ENCODE measurements at regions not wholly inside any gene's neighbourhood (a gene's known extent, or its start where the extent isn't known, plus 50 kb on each side); places are given as distances from the start of the nearest gene placed in this dataset.

DNA sequence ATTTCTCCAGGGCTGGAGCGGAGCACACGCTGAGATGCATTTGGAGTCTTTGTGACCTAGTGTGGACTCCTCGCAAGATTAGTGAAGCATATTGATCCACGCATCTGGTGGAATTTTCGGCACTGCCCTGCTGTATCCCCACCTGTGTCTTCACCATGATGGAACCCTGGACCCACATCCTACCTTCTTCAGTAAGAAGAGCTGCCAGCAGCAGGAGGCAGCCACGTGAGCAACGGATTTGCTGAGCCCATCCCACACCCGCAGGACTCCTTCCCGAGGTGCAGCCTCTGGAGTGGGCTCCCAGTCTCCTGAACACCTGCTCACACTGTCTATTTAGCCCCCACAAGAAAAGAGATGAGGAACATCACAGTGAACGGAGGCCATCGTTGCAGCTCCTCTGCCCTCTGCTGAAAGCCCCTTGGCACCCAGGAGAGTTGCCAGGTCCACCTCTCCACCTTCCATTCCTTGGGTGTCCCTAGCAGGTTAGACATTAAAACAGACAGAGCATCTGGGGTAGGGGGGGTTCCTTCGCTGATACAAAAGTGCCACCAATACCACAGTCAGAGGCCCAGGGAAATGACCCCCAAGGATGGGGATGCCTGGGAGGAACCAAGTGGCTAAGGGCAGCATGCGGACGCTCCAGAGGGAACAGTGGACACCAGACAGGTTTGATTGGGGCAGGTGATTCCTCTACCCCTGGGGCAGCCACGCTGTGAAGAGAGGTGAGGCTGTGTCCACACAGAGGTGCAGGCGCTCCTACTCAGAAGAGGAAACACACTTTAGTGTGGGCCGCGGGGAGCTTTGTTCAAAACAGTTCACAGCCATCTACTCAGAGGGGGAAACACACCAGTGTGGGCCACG lies 302.8 kb upstream of the SALL3 start:
- no peak for DNase-seq

GRCh38 chr18:78677483-78678317 lies 301.9 kb upstream of the SALL3 start:
- no peak for DNase-seq

DNA sequence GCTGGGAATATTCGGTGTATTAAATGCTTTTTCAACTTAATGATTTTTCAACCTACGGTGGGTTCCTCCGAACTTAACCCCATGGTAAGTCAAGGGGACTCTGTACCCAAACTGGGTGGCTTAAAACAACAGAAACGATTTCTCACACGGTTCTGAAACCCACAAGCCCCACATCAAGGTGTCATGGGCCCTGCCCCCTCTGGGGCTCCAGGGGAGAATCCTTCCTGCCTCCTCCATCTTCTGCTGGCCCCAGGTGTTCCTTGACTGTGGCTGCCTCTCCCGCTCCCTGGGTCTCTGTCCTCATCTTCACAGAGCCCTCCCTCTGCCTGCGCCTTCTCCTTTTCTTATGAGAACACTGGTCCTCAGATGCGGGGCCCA lies 301.3 kb upstream of the SALL3 start:
- no peak for DNase-seq

DNA sequence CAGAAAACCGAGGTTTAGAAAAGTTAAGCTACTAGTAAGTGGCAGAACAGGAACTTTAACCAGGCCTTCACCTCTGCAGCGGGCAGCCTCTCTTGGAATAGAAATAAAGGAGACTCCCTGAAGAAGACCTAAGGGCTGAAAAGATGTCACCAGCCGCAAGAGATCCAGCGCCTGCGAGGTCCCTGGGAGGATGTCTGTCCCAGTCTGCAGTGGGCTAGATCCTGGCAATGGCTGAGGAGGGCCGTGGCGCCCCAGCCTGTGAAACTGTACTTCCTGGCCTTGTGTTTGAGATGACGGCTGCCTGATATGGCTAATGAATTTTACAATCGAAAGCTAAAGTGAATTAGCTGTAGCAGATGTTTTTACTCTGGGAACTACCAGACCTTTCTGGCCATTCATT lies 300.6 kb upstream of the SALL3 start:
- no peak for DNase-seq

GRCh38 chr18:78679613-78680260 lies 299.9 kb upstream of the SALL3 start:
- DNase-seq, result no peak

DNA sequence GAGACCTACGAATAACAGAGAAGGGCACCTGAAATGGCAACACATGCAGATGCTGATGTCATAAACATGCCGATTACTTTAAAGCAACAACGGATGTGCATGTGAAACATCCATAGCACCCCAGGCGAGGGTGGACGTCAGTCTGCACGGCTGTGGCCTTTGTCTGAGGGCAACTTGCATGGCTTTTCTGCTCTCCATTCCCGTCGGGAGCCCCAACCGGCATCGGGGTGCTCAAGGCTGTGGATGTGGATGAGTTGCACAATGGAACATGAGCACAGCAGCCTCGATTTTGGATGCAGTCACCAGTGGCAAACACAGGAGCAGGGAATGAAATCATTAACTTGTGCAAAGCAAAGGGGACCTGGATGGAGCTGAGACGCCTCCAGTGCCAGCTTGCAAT lies 298.2 kb upstream of the SALL3 start:
- DNase-seq, result no peak

DNA sequence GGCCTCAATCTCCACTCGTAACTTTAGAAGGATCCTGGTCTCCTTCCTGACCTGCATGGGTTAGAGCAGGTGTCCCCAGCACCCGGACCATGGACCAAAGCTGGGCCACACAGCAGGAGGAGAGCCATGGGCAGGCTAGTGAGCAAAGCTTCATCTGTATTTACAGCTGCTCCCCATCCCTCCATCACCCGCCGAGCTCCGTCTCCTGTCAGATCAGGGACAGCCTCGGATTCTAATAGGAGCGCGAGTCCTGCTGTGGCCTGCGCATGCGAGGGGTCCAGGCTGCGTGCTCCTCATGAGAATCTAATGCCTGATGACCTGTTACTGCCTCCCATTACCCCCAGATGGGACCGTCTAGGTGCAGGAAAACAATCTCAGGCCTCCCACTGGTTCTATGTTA lies 297.7 kb upstream of the SALL3 start:
- no peak for DNase-seq

DNA sequence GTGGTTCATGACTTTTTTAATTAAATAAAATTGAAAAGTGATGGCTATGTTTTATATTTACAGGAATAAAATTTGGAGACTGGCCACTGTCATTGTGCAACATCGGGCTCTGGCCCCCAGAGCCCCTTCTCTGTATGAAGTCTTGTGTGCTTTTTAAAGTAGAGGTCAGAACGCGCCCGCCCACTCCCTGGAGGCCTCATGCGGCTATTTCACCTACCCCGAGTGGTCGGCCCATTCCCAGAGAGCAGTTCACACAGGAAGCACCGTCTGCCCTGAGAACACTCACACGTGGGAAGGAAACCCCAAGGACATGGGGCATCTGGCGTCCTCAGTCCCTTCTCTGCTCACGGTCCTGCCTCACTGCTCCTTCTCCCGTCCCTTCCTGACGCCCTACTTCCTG lies 296.9 kb upstream of the SALL3 start:
- DNase-seq, result no peak

DNA sequence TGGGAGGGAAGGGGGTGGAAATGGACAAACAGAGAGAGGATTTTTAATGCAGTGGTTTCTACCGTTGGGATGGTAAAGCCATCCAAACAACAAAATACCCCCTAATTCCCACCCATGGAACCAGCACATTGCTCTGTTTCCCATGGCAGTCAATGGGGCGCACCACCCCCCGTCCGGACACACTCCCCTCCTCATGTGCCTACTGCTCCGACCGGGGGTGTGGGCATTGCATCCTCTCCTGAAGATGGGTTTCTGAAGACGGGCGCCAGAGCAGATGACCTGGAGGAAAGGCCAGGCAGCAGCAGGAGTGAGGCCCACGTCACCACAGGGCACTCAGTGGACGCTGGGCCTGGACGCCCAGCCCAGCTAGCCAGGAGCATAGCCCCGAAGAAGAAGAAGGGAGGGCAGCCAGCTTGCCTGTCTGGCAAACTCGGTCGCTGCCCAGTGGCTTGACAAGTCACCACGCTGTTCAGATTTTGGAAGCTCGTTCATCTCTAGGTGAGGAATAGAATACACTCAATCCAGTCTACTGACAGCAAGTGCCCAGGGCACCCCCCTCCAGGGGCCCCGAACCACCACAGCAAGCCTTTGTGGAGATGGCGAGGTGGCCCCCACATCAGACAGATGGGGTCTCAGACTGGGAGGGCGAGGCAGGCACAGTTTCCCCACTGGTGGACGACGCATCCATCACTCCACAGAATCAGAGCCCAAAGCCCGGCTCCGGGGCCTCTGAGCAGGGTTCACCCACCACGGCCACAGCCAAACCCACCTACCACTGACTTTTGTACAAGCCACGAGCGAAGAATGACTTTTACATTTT lies 296.2 kb upstream of the SALL3 start:
- DNase-seq, result no peak

DNA sequence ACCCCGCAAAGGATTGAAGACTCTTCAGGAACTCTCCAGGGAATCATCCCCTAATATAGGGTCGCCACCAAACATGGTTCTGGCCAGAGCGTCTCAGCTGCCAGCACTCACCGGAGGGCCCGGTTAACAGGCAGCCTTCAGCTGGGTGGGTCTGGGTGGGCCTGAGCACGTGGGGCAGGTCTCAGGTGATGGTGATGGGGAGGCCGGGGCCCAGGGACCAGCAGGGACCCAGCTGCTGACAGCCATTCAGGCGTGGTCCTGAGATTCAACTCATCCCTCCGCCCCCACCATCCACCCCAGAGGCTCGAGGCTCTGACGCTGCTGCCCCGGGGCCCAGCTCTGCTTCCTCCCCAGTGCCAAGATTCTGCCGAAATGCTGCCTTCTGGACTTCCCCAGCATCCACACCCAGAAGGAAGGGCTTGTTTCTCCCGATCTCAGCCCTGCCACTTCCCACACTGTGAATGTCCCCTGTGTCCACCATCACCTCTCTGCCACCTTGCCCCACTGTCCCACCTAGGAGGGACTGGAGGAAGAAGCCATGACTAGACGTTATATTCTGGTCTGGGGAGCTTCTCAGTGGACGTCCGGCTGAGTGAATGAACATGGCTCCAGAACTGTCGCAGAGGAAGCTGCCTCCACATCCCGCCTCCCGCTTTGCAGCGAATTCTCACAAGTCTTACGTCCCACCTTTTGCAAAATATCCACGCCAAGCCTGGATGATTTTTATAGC lies 294.2 kb upstream of the SALL3 start:
- no peak for DNase-seq

DNA sequence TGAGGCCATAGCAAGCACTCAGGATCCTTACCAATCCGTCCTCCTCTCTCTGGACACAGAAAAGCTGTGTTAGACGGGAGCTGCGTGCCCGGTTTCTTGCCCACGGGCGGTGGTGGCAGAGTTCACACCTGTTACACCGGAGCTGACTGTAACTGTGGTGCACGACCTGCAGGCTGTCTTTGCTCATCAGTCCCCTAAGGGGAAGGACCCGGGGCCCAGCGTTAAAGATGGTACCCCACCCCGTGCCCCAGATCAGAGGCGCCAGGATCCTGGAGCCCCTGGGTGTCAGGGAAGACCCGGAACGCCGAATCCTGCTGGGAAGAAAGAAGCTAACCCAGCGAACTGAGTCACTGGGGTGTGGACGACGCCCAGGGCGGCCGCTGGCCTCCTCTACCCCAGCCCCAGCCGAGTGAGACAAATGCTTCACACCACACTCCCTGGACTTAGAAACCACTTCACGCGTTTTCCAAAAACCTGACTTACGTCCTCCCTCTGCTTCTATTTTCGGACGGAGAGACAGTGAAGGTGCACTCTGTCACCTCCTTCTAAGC lies 293.6 kb upstream of the SALL3 start:
- DNase-seq, result no peak

DNA sequence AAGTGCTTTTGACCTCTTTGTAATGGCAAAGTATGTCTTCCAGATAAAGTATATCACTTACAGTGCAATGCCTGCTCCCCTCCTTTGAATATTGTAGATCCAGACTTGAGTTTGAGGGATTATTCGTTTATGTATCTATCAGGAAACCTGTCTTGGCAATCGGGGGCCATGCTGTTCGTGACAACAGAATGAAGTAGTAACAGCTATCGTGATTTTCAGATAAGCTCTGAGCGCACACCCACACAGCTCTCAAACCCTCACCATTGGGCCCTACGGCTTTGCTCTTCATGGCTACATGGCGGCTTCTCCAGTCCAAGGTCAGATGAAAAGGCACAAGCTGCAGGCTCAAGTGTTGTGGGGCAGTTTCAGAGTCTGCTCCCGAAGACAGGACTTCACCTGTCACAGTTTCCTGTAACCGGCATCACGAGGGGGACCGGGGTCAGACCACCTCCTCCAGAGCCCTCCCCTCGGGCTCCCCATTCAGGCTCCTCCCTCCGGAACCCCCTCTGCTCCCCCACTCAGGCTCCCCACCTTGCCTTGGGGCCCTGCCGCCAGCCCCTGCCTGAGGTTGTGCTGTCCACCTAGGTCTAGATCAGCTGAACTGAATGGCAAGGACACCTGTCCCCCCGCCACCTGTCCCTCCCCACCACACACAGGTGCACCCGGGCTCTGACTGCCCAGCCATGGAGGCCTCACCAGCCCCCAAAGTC lies 292.5 kb upstream of the SALL3 start:
- DNase-seq, result no peak

DNA sequence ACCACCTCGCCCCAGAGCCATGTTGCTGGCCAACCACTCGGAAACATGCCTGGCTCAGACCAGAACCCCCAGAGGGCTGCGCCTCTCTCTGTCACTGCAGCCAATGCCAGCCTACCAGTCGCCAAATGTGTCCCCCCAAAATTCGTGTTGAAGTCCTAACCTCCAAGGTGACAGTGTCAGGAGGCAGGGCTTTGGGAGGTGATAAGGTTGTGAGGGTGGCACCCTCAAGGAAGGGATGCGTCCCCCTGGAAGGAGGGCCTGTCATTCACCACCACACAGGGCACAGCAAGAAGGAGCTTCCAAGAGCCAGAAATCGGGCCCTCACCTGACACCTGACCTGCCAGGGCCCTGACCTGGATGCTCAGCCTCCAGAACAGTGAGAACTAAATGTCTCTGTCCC lies 291.9 kb upstream of the SALL3 start:
- no peak for DNase-seq

DNA sequence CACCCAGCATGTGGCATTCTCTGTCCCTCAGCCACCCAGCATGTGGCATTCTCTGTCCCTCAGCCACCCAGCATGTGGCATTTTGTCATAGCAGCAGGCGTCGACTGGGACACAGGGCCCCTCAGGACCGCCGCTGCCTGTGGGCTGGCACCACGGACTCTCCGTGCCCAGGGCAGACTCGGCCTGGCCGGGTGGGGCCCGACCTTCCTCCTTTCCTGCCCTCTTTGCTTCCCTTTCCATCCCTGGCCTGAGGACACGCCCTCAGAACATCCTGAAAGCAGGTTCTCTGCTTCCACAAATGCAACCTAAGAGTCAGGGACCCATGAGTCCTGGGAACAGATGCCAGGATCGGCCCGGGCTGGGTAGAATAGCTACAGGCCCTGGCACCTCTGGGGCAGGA lies 291.4 kb upstream of the SALL3 start:
- no peak for DNase-seq

GRCh38 chr18:78688916-78689315 lies 290.7 kb upstream of the SALL3 start:
- DNase-seq, result no peak

DNA sequence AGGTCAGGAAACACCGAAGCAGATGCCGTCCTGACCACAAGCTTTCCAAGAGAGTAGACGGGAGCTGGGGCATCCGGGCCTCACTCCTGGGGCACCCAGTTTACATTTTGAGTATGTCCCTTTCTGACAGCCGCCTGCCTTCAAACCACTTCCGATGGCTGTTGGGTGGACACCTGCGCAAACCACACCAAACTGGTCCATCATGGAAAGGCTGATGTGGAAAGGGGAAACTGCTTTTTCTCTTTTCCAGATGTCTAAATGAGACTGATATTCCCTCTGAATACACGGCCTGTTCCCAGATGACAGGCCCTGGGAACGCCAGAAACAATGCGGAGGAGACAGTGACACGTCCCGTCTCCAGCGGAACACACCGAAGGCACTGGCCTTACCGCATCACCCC lies 290.0 kb upstream of the SALL3 start:
- no peak for DNase-seq

GRCh38 chr18:78692105-78692504 lies 287.5 kb upstream of the SALL3 start:
- DNase-seq, result no peak

- DNase-seq, result no peak
These were observed 286.2 kb upstream of the SALL3 start for GRCh38 chr18:78693429-78693828.

DNA sequence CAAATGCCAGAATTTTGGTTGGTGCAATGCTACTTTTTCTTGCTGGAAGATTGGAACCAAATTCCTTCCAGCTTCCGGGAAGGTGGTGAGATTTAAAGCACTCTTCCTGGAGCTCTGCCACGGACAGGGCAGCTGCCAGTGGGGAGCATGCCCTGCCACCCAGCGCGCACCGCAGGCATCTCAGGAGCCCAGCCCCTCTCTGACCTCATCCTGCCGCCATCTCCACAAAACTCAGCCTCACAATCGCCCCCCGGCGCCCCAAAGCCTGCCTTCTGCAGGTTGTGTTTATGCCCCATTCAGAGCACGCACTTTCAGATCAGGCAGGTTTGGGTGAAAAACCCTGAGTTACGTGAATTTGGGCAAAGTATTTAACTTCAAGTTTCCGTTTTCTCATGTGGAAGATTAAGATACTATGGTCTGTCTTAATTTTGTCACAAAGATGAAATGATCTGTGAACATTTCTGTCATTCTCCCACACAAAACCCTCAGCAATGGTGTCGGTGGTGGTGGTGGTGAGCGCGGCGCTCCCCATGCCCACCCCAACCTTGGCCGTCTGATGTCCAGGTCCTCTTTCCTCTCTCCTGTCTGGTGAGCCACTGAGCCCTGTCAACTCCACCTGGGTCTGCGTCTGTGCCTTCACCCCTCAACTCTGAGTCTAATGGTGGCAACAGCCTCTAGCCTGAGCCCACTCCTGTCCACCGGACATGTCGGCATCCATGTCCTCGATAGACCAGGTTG lies 282.8 kb upstream of the SALL3 start:
- no peak for DNase-seq

DNA sequence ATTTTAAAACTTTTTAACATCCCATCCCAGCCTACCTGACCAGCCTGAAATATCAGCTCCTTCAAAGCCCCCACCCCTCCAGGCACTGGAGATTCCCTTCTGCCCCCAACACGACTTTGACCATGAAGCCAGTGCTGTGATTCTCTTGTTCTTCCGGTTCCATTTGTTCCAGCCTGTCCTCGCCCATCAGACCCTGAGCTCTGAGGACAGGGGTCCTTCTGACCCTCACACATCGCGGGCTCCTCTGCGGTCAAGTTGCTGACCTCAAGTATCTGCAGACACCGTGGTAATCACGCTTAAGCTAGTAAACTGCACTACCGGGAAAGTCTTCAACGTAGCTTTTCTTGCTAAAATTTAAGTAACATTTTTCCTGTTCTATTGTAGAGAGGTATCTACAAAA lies 282.2 kb upstream of the SALL3 start:
- no peak for DNase-seq

DNA sequence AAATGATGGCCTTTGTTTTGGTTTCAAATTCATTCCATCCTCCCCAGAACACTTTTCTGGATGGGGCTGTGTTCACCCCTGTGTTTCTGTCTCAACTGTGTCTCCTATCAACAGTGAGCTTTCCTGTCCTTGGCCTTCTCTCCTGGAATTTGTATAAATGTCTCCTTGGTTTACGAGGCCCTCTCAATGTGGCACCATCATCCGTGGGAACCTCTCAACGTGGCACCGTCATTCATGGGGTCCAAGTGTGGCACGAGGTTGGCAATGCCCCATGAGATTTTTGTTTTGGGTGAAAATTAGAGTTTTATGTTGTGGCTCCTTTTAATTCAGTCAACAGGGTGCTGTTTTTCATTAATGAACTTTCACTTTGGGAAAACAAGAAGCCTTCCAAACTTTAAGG lies 280.7 kb upstream of the SALL3 start:
- DNase-seq, result no peak

All from NCI-H1048 (cell line).